HCT116 (cell line): ENCODE measurements at regions not wholly inside any gene's neighbourhood (a gene's known extent, or its start where the extent isn't known, plus 50 kb on each side); places are given as distances from the start of the nearest gene placed in this dataset.

ENCODE experiments used
- ATAC-seq: fragments of 200-7000 bp; cut with Tn5 transposase; 2 replicates; pipeline ENCODE4 v1.9.1; 2020; ENCODE audit warnings: mild to moderate bottlenecking, moderate library complexity
- BruUV-seq: library from RNA; stranded (reverse); fragments of 400-500 nt; replicated peaks from 2 replicates; lab custom pipeline; 2021; lab: Mats Ljungman, UMichigan
- CTCF ChIA-PET: fragments of 300-600 bp; sonication (Branson Sonifier 250); formaldehyde crosslinking; loops from one replicate; lab custom pipeline; 2021; ENCODE audit warnings: antibody characterized with exemption; lab: Charles Lee
- POLR2A ChIA-PET: fragments of 300-600, 350-600 bp; sonication (Branson Sonifier 250); formaldehyde crosslinking; loops from one replicate; lab custom pipeline; 2021; ENCODE audit warnings: antibody characterized with exemption; lab: Charles Lee
- RAD21 ChIA-PET, 2 experiments: fragments of 300-600 bp; sonication (Branson Sonifier 250); formaldehyde crosslinking; loops; one replicate each; lab custom pipeline; 2023; ENCODE audit warnings: low total read pairs in 2 of 2; ENCODE audit not compliant: uncharacterized antibody in 2 of 2, unreplicated experiment in 2 of 2, low non-redundant PET in 1 of 2; lab: Charles Lee
- DNase-seq: peaks from one replicate; pipeline ENCODE4 v3.0.0-alpha.2; 2010; ENCODE audit warnings: low read depth, low spot score
- H2AFZ ChIP-seq: fragments of 200-600 bp; shearing (Covaris generic), sonication (generic); 2 replicates; pipeline ENCODE4 v1.6.1; 2017; ENCODE audit warnings: low read depth, mixed run types, mixed read lengths, antibody characterized with exemption, low read length; ENCODE audit not compliant: poor library complexity, severe bottlenecking
- H3K27ac ChIP-seq: 2 replicates; pipeline ENCODE4 v1.5.1; 2012; ENCODE audit warnings: low read depth, low read length
- H3K27me3 ChIP-seq: fragments of 200-600 bp; sonication (generic); 2 replicates; pipeline ENCODE4 v1.6.1; 2016; ENCODE audit warnings: mixed run types, low read length, mixed read lengths; ENCODE audit not compliant: insufficient read depth
- H3K36me3 ChIP-seq, 2 experiments: fragments of 200-500 bp in 1 of 2; fragments of 200-600 bp in 1 of 2; sonication (Bioruptor generic) in 1 of 2; sonication (generic) in 1 of 2; 2 replicates each; pipeline versions ENCODE4 v1.5.1 to v1.6.1; 2014 to 2016; ENCODE audit warnings: low read length in 2 of 2, inconsistent platforms in 1 of 2, mixed read lengths in 1 of 2, mixed run types in 1 of 2; ENCODE audit not compliant: insufficient read depth in 2 of 2, control insufficient read depth in 1 of 2
- H3K4me1 ChIP-seq, 2 experiments: fragments of 200-600 bp in 1 of 2; sonication (generic) in 1 of 2; 2 replicates each; pipeline versions ENCODE4 v1.5.1 to v1.6.1; 2012 to 2017; ENCODE audit warnings: low read length in 2 of 2, inconsistent platforms in 1 of 2, mild to moderate bottlenecking in 1 of 2, mixed read lengths in 1 of 2, mixed run types in 1 of 2, moderate library complexity in 1 of 2; ENCODE audit not compliant: insufficient read depth in 2 of 2, control insufficient read depth in 1 of 2
- H3K4me2 ChIP-seq: fragments of 200-600 bp; sonication (generic); 2 replicates; pipeline ENCODE4 v1.6.1; 2017; ENCODE audit warnings: mixed run types, low read length, mixed read lengths
- H3K4me3 ChIP-seq, 2 experiments: fragments of 200-600 bp in 1 of 2; sonication (generic) in 1 of 2; replicated peaks in 1 of 2; 2 replicates each; pipeline ENCODE4 v1.5.1; 2011 to 2016; ENCODE audit warnings: low read length in 2 of 2, control low read depth in 1 of 2, low read depth in 1 of 2, mild to moderate bottlenecking in 1 of 2, mixed read lengths in 1 of 2, mixed run types in 1 of 2
- H3K79me2 ChIP-seq: fragments of 200-600 bp; sonication (generic); 2 replicates; pipeline ENCODE4 v1.6.1; 2017; ENCODE audit warnings: mild to moderate bottlenecking, mixed run types, low read length, moderate library complexity, mixed read lengths; ENCODE audit not compliant: insufficient read depth
- H3K9ac ChIP-seq: fragments of 200-600 bp; sonication (generic); 2 replicates; pipeline ENCODE4 v1.6.1; 2016; ENCODE audit warnings: low read length, mixed read lengths
- H3K9me2 ChIP-seq: fragments of 200-600 bp; sonication (generic), shearing (Covaris generic); 2 replicates; pipeline ENCODE4 v1.6.1; 2017; ENCODE audit warnings: mixed run types, mild to moderate bottlenecking, moderate library complexity; ENCODE audit not compliant: insufficient read depth
- H3K9me3 ChIP-seq, 2 experiments: fragments of 200-500 bp in 1 of 2; fragments of 200-600 bp in 1 of 2; sonication (Bioruptor generic) in 1 of 2; sonication (generic) in 1 of 2; 2 replicates each; pipeline ENCODE4 v1.6.1; 2014 to 2017; ENCODE audit warnings: low read length in 2 of 2, mixed read lengths in 2 of 2, inconsistent platforms in 1 of 2, low read depth in 1 of 2, mild to moderate bottlenecking in 1 of 2, mixed run types in 1 of 2, moderate library complexity in 1 of 2; ENCODE audit not compliant: control insufficient read depth in 1 of 2, insufficient read depth in 1 of 2
- H4K20me1 ChIP-seq: fragments of 200-600 bp; sonication (generic), shearing (Covaris generic); 2 replicates; pipeline ENCODE4 v1.6.1; 2017; ENCODE audit warnings: mixed run types, mild to moderate bottlenecking, moderate library complexity; ENCODE audit not compliant: insufficient read depth
- CTCF ChIP-seq, 3 experiments: fragments of 200-600 bp in 1 of 3; sonication (generic) in 1 of 3; IDR thresholded peaks in 2 of 3; conservative IDR thresholded peaks in 1 of 3; 2 replicates each; pipeline ENCODE4 v1.5.1; 2012 to 2017; ENCODE audit warnings: low read depth in 2 of 3, low read length in 2 of 3, antibody characterized with exemption in 1 of 3, borderline replicate concordance in 1 of 3, control low read depth in 1 of 3, mild to moderate bottlenecking in 1 of 3, mixed read lengths in 1 of 3, mixed run types in 1 of 3, moderate library complexity in 1 of 3; ENCODE audit not compliant: insufficient read depth in 1 of 3
- EZH2 ChIP-seq: fragments of 200-600 bp; sonication (generic); IDR thresholded peaks from 2 replicates; pipeline ENCODE4 v1.6.1; 2017; ENCODE audit warnings: antibody characterized with exemption, mixed run types
- POLR2A ChIP-seq: IDR thresholded peaks from 2 replicates; pipeline ENCODE4 v1.7.0; 2011; ENCODE audit warnings: borderline replicate concordance; ENCODE audit not compliant: insufficient read depth, insufficient read length; ENCODE audit errors: extremely low read depth
- SP1 ChIP-seq: IDR thresholded peaks from 2 replicates; pipeline ENCODE4 v1.6.1; 2012; ENCODE audit warnings: low read depth
- intact Hi-C: fragments of 100-400 bp; cut with micrococcal nuclease; formaldehyde crosslinking; loops from 2 replicates; pipeline ENCODE4 v1.10.0; 2022

DNA sequence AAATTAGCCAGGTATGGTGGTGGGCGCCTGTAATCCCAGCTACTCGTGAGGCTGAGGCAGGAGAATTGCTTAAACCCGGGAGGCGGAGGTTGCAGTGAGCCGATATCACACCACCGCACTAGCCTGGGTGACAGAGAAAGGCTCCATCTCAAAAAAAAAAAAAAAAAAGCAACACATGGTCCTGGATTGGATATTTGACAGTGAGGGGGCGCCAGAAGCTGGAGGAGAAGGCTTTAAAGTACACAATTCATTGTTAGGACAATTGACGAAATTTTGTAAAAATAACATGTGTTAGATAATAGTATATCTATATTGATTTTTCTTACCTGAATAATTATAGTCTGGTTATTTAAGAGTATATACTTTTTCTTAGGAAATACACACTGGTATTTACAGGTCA, 50.2 kb upstream of the USP25 start:
- no peaks in the 10 kb centered on the region for H3K79me2 ChIP-seq
- no peaks in the 10 kb centered on the region for H3K9me3 ChIP-seq
- H3K27ac ChIP-seq, result no peak overlapping the region
- ChIA-PET CTCF (no interaction called here), POLR2A (no interaction called here), RAD21 (no interaction called here)
- no peaks in the 10 kb centered on the region for H3K27me3 ChIP-seq
- no peak overlapping the region for H3K4me3 ChIP-seq
- H2AFZ ChIP-seq, result peak overlapping the region; percentile 19
- no peak for ATAC-seq
- no peaks in the 10 kb centered on the region for H3K36me3 ChIP-seq
- BruUV-seq, result no TSS peak
- H4K20me1 ChIP-seq, result no peaks in the 10 kb centered on the region
- H3K9ac ChIP-seq, result no peak overlapping the region
- H3K9me2 ChIP-seq, result no peaks in the 10 kb centered on the region
- H3K4me1 ChIP-seq, result peaks cover 0 to 3% of the 10 kb centered on the region in 2 experiments; a peak in 1 of 4 replicates
- no peak for DNase-seq
- intact Hi-C loops, result no loop called here
- H3K4me2 ChIP-seq, result no peak overlapping the region
- TF ChIP-seq CTCF (IDR thresholded peaks at IDR 0.05 in 2 of 3, conservative IDR thresholded peaks at IDR 0.05 in 1 of 3; ENCODE audit: borderline replicate concordance in 1 of 3, insufficient read depth in 1 of 3, low read depth in 2 of 3, low read length in 2 of 3), result 0 out of 6 replicates have a peak, but pooled peaks of 1 of the 3 experiments have one; percentile 7
- TF ChIP-seq POLR2A, result no peak
- TF ChIP-seq SP1, result no peak
- no peak for TF ChIP-seq EZH2
